HUES64 (cell line): ENCODE measurements at regions not wholly inside any gene's neighbourhood (a gene's known extent, or its start where the extent isn't known, plus 50 kb on each side); places are given as distances from the start of the nearest gene placed in this dataset.
"Not testable (repeated sequence)": the region's sequence is repeated elsewhere in the genome, so short reads cannot be mapped to it uniquely, and the experiment has no call there.

Experiments used
- H3K27ac ChIP-seq: 2 replicates; pipeline ENCODE4 v1.7.0; 2013; ENCODE audit warnings: low read depth, low read length, inconsistent platforms
- H3K27me3 ChIP-seq: 2 replicates; pipeline ENCODE4 v1.6.1; 2013; ENCODE audit warnings: mild to moderate bottlenecking, low read length; ENCODE audit not compliant: insufficient read depth
- H3K36me3 ChIP-seq: 2 replicates; pipeline ENCODE4 v1.6.1; 2013; ENCODE audit warnings: mild to moderate bottlenecking, low read length; ENCODE audit not compliant: insufficient read depth
- H3K4me1 ChIP-seq: 2 replicates; pipeline ENCODE4 v1.6.1; 2013; ENCODE audit warnings: mild to moderate bottlenecking, low read length, moderate library complexity; ENCODE audit not compliant: insufficient read depth
- H3K4me3 ChIP-seq: 2 replicates; pipeline ENCODE4 v1.5.1; 2013; ENCODE audit warnings: mild to moderate bottlenecking, low read length, moderate library complexity
- H3K9ac ChIP-seq: 2 replicates; pipeline ENCODE4 v1.6.1; 2013; ENCODE audit warnings: mild to moderate bottlenecking, low read depth, low read length
- H3K9me3 ChIP-seq: 2 replicates; pipeline ENCODE4 v1.6.1; 2013; ENCODE audit warnings: low read depth, low read length; ENCODE audit not compliant: insufficient read depth
- WGBS: fragments of 150-250, 120-280 bp; methylation state at CpG from one replicate; pipeline ENCODE4 v1.1.7; 2013; ENCODE audit warnings: missing lambda C conversion rate; 5-methylcytosine and 5-hydroxymethylcytosine counted together

GRCh38 chr12:127810041-127810440, 456.9 kb upstream of the TMEM132C start:
- Histone ChIP-seq H3K4me1 (peaks cover 9% of the 10 kb centered on the region; the same call in 1 of the 2 replicates), H3K36me3 (no peaks in the 10 kb centered on the region), H3K9me3 (no peaks in the 10 kb centered on the region), H3K4me3 (no peak overlapping the region), H3K27ac (no peak overlapping the region), H3K27me3 (no peaks in the 10 kb centered on the region), H3K9ac (no peak overlapping the region)
- WGBS, result 92% methylated on average over 3 of the region's 4 CpGs

- H3K9ac ChIP-seq, H3K9me3 ChIP-seq, H3K4me1 ChIP-seq, H3K27me3 ChIP-seq, H3K27ac ChIP-seq, H3K4me3 ChIP-seq, H3K36me3 ChIP-seq: not testable (repeated sequence)
- WGBS, result 91% methylated on average over 4 of the region's 4 CpGs
These were observed 456.5 kb upstream of the TMEM132C start for GRCh38 chr12:127810459-127810858.

- 23% methylated on average over 7 of the region's 7 CpGs for WGBS
- no peak overlapping the region for H3K9ac ChIP-seq
- H3K4me3 ChIP-seq, result no peak overlapping the region
- peaks cover 9% of the 10 kb centered on the region; the same call in 1 of the 2 replicates for H3K4me1 ChIP-seq
- H3K9me3 ChIP-seq, result no peaks in the 10 kb centered on the region
- H3K36me3 ChIP-seq, result no peaks in the 10 kb centered on the region
- H3K27ac ChIP-seq, result no peak overlapping the region
- no peaks in the 10 kb centered on the region for H3K27me3 ChIP-seq
These were observed 455.0 kb upstream of the TMEM132C start for GRCh38 chr12:127811988-127812387.

GRCh38 chr12:127813147-127813546, 453.8 kb upstream of the TMEM132C start:
- Histone ChIP-seq H3K36me3 (no peaks in the 10 kb centered on the region), H3K9me3 (no peaks in the 10 kb centered on the region), H3K4me3 (no peak overlapping the region), H3K27ac (no peak overlapping the region), H3K27me3 (no peaks in the 10 kb centered on the region), H3K4me1 (peaks cover 9% of the 10 kb centered on the region; the same call in 1 of the 2 replicates), H3K9ac (no peak overlapping the region)
- 87% methylated on average over 1 of the region's 2 CpGs for WGBS

- no peaks in the 10 kb centered on the region for H3K9me3 ChIP-seq
- no peak overlapping the region for H3K4me3 ChIP-seq
- no peak overlapping the region for H3K9ac ChIP-seq
- 93% methylated on average over 3 of the region's 4 CpGs for WGBS
- no peaks in the 10 kb centered on the region for H3K36me3 ChIP-seq
- H3K27ac ChIP-seq, result no peak overlapping the region
- no peaks in the 10 kb centered on the region for H3K4me1 ChIP-seq
- H3K27me3 ChIP-seq, result no peaks in the 10 kb centered on the region
These were observed 447.9 kb upstream of the TMEM132C start for GRCh38 chr12:127819056-127819455.

- Histone ChIP-seq H3K27ac (no peak overlapping the region), H3K27me3 (no peaks in the 10 kb centered on the region), H3K9me3 (no peaks in the 10 kb centered on the region), H3K9ac (no peak overlapping the region), H3K4me3 (no peak overlapping the region), H3K36me3 (no peaks in the 10 kb centered on the region), H3K4me1 (no peaks in the 10 kb centered on the region)
- 68% methylated on average over 4 of the region's 4 CpGs for WGBS
These were observed 446.7 kb upstream of the TMEM132C start for GRCh38 chr12:127820271-127820670.

- Histone ChIP-seq H3K27me3 (no peaks in the 10 kb centered on the region), H3K36me3 (no peaks in the 10 kb centered on the region), H3K4me3 (no peak overlapping the region), H3K4me1 (no peaks in the 10 kb centered on the region), H3K9ac (no peak overlapping the region), H3K9me3 (no peaks in the 10 kb centered on the region), H3K27ac (no peak overlapping the region)
- 91% methylated on average over 7 of the region's 7 CpGs for WGBS
These were observed 446.1 kb upstream of the TMEM132C start for GRCh38 chr12:127820846-127821245.

GRCh38 chr12:127822809-127823411, 444.1 kb upstream of the TMEM132C start:
- WGBS, result 88% methylated on average over 6 of the region's 6 CpGs
- no peaks in the 10 kb centered on the region for H3K4me1 ChIP-seq
- no peaks in the 10 kb centered on the region for H3K36me3 ChIP-seq

GRCh38 chr12:127823801-127824200, 443.2 kb upstream of the TMEM132C start:
- H3K27ac ChIP-seq, result no peak overlapping the region
- no peak overlapping the region for H3K9ac ChIP-seq
- no peaks in the 10 kb centered on the region for H3K9me3 ChIP-seq
- H3K4me3 ChIP-seq, result no peak overlapping the region
- H3K36me3 ChIP-seq, result no peaks in the 10 kb centered on the region
- no peaks in the 10 kb centered on the region for H3K4me1 ChIP-seq
- 88% methylated on average over 4 of the region's 4 CpGs for WGBS
- H3K27me3 ChIP-seq, result no peaks in the 10 kb centered on the region

More at GRCh38 chr12:127822809-127823411, 444.1 kb upstream of the TMEM132C start:
- Histone ChIP-seq H3K27me3 (no peaks in the 10 kb centered on the region), H3K27ac (no peak overlapping the region), H3K9me3 (no peaks in the 10 kb centered on the region), H3K9ac (no peak overlapping the region), H3K4me3 (no peak overlapping the region)

- no peaks in the 10 kb centered on the region for H3K36me3 ChIP-seq
- 92% methylated on average over 4 of the region's 5 CpGs for WGBS
- no peaks in the 10 kb centered on the region for H3K9me3 ChIP-seq
- H3K9ac ChIP-seq, result no peak overlapping the region
- H3K4me1 ChIP-seq, result no peaks in the 10 kb centered on the region
- H3K27me3 ChIP-seq, result no peaks in the 10 kb centered on the region
- H3K4me3 ChIP-seq, result no peak overlapping the region
- no peak overlapping the region for H3K27ac ChIP-seq
These were observed 437.5 kb upstream of the TMEM132C start for GRCh38 chr12:127829281-127830064.

GRCh38 chr12:127830065-127830460, 436.9 kb upstream of the TMEM132C start:
- H3K4me1 ChIP-seq, result no peaks in the 10 kb centered on the region
- H3K27ac ChIP-seq, result no peak overlapping the region
- no peaks in the 10 kb centered on the region for H3K9me3 ChIP-seq
- H3K9ac ChIP-seq, result no peak overlapping the region
- 88% methylated on average over 2 of the region's 2 CpGs for WGBS
- H3K4me3 ChIP-seq, result no peak overlapping the region
- H3K36me3 ChIP-seq, result no peaks in the 10 kb centered on the region
- no peaks in the 10 kb centered on the region for H3K27me3 ChIP-seq
